NCI-H2227 (cell line): ENCODE measurements at regions not wholly inside any gene's neighbourhood (a gene's known extent, or its start where the extent isn't known, plus 50 kb on each side); places are given as distances from the start of the nearest gene placed in this dataset.

Experiments used
- DNase-seq: peaks from one replicate; lab custom pipeline; 2025; ENCODE audit not compliant: unreplicated experiment; lab: John Stamatoyannopoulos, UW

- no peak for DNase-seq
Measured at GRCh38 chr15:62950462-62950931, 92.0 kb upstream of the TPM1 start.

- DNase-seq, result no peak
Measured at GRCh38 chr15:62951481-62951880, 91.1 kb upstream of the TPM1 start.

- DNase-seq, result no peak
Measured at GRCh38 chr15:62953021-62953420, 89.5 kb upstream of the TPM1 start.

- DNase-seq, result no peak
Measured at GRCh38 chr15:62953496-62954045, 89.0 kb upstream of the TPM1 start.

- DNase-seq, result no peak
Measured at GRCh38 chr15:62957130-62957529, 85.4 kb upstream of the TPM1 start.

GRCh38 chr15:62958528-62959363 lies 83.8 kb upstream of the TPM1 start:
- no peak for DNase-seq

GRCh38 chr15:62961134-62961533 lies 81.4 kb upstream of the TPM1 start:
- DNase-seq, result no peak

GRCh38 chr15:62962101-62962995 lies 80.2 kb upstream of the TPM1 start:
- DNase-seq, result peak; percentile 6

- no peak for DNase-seq
Measured at GRCh38 chr15:62964251-62964650, 78.3 kb upstream of the TPM1 start.

GRCh38 chr15:62966294-62967078 lies 76.1 kb upstream of the TPM1 start:
- DNase-seq, result no peak

GRCh38 chr15:62968699-62969098 lies 73.8 kb upstream of the TPM1 start:
- DNase-seq, result no peak

GRCh38 chr15:62969442-62970089 lies 73.0 kb upstream of the TPM1 start:
- DNase-seq, result no peak

- no peak for DNase-seq
Measured at GRCh38 chr15:62972814-62973213, 69.7 kb upstream of the TPM1 start.

- DNase-seq, result peak; percentile 21
Measured at GRCh38 chr15:62975515-62975914, 67.0 kb upstream of the TPM1 start.

GRCh38 chr15:62976301-62976881 lies 66.2 kb upstream of the TPM1 start:
- no peak for DNase-seq

- no peak for DNase-seq
Measured at GRCh38 chr15:62977952-62978811, 64.4 kb upstream of the TPM1 start.

- no peak for DNase-seq
Measured at GRCh38 chr15:62979252-62979651, 63.3 kb upstream of the TPM1 start.

- DNase-seq, result no peak
Measured at GRCh38 chr15:62981071-62981470, 61.5 kb upstream of the TPM1 start.

- no peak for DNase-seq
Measured at GRCh38 chr15:62983956-62984355, 58.6 kb upstream of the TPM1 start.
